AG09319 (cell line): ENCODE measurements at regions not wholly inside any gene's neighbourhood (a gene's known extent, or its start where the extent isn't known, plus 50 kb on each side); places are given as distances from the start of the nearest gene placed in this dataset.

ENCODE experiments used
- DNase-seq: peaks from one replicate; pipeline ENCODE4 v3.0.0-alpha.2; 2010; ENCODE audit warnings: low read depth; ENCODE audit errors: extremely low read depth
- CTCF ChIP-seq: IDR thresholded peaks from 2 replicates; pipeline ENCODE4 v1.5.1; 2011; ENCODE audit warnings: low read depth, mild to moderate bottlenecking, inconsistent platforms, low read length, moderate library complexity

- TF ChIP-seq CTCF = no peak
Measured at GRCh38 chr1:215005078-215005477, 77.5 kb upstream of the KCNK2 start.

GRCh38 chr1:215005656-215006345, 76.7 kb upstream of the KCNK2 start:
- no peak for DNase-seq

More at GRCh38 chr1:215005078-215005477, 77.5 kb upstream of the KCNK2 start:
- no peak for DNase-seq

GRCh38 chr1:215007880-215008279, 74.7 kb upstream of the KCNK2 start:
- peak; percentile 58 for DNase-seq
- TF ChIP-seq CTCF = no peak

More at GRCh38 chr1:215005656-215006345, 76.7 kb upstream of the KCNK2 start:
- TF ChIP-seq CTCF = no peak

GRCh38 chr1:215018555-215018954, 64.0 kb upstream of the KCNK2 start:
- TF ChIP-seq CTCF = no peak
- DNase-seq = no peak

- DNase-seq = no peak
- TF ChIP-seq CTCF = no peak
Measured at GRCh38 chr1:215022204-215022603, 60.3 kb upstream of the KCNK2 start.

GRCh38 chr1:215022741-215023141, 59.8 kb upstream of the KCNK2 start:
- DNase-seq = no peak
- no peak for TF ChIP-seq CTCF

- DNase-seq = no peak
- no peak for TF ChIP-seq CTCF
Measured at GRCh38 chr1:215023155-215023832, 59.2 kb upstream of the KCNK2 start.
